ENCODE measurements at regions not wholly inside any gene's neighbourhood (a gene's known extent, or its start where the extent isn't known, plus 50 kb on each side); places are given as distances from the start of the nearest gene placed in this dataset.

GRCh38 chr1:199766218-199766792 is 261.2 kb upstream of the NR5A2 start:
- no peak for FAIRE-seq
- TF ChIP-seq TAF1 (IDR thresholded peaks at IDR 0.05; ENCODE audit: low read depth, low read length) = no peak
- TF ChIP-seq SPI1 (IDR thresholded peaks at IDR 0.05; ENCODE audit: low read depth, low read length) = no peak
- TF ChIP-seq POLR2A (IDR thresholded peaks at IDR 0.05; ENCODE audit: low read depth, low read length) = no peak
- TF ChIP-seq POU2F2 (IDR thresholded peaks at IDR 0.05; ENCODE audit: low read depth, low read length) = no peak
- TF ChIP-seq PAX5 (IDR thresholded peaks at IDR 0.05; ENCODE audit: insufficient read depth, low read length, severe bottlenecking) = no peak
- no peak for TF ChIP-seq POLR2AphosphoS5 (IDR thresholded peaks at IDR 0.05; ENCODE audit: low read depth, low read length)
- no peak for DNase-seq (ENCODE audit: insufficient read length, low spot score)

GRCh38 chr1:199767700-199768099 is 259.8 kb upstream of the NR5A2 start:
- TF ChIP-seq POLR2A (IDR thresholded peaks at IDR 0.05; ENCODE audit: low read depth, low read length) (no peak), POLR2AphosphoS5 (IDR thresholded peaks at IDR 0.05; ENCODE audit: low read depth, low read length) (no peak), SPI1 (IDR thresholded peaks at IDR 0.05; ENCODE audit: low read depth, low read length) (no peak), POU2F2 (IDR thresholded peaks at IDR 0.05; ENCODE audit: low read depth, low read length) (no peak), PAX5 (IDR thresholded peaks at IDR 0.05; ENCODE audit: insufficient read depth, low read length, severe bottlenecking) (no peak), TAF1 (IDR thresholded peaks at IDR 0.05; ENCODE audit: low read depth, low read length) (no peak)
- DNase-seq (ENCODE audit: insufficient read length, low spot score) = no peak
- no peak for FAIRE-seq

- FAIRE-seq = no peak
- no peak for DNase-seq (ENCODE audit: insufficient read length, low spot score)
- no peak for TF ChIP-seq PAX5 (IDR thresholded peaks at IDR 0.05; ENCODE audit: insufficient read depth, low read length, severe bottlenecking)
- TF ChIP-seq POLR2AphosphoS5 (IDR thresholded peaks at IDR 0.05; ENCODE audit: low read depth, low read length) = no peak
- no peak for TF ChIP-seq POU2F2 (IDR thresholded peaks at IDR 0.05; ENCODE audit: low read depth, low read length)
- no peak for TF ChIP-seq TAF1 (IDR thresholded peaks at IDR 0.05; ENCODE audit: low read depth, low read length)
- no peak for TF ChIP-seq SPI1 (IDR thresholded peaks at IDR 0.05; ENCODE audit: low read depth, low read length)
- no peak for TF ChIP-seq POLR2A (IDR thresholded peaks at IDR 0.05; ENCODE audit: low read depth, low read length)
These were observed 252.9 kb upstream of the NR5A2 start for GRCh38 chr1:199774433-199775089.

GRCh38 chr1:199776768-199777497 is 250.6 kb upstream of the NR5A2 start:
- DNase-seq (ENCODE audit: insufficient read length, low spot score) = no peak
- TF ChIP-seq PAX5 (IDR thresholded peaks at IDR 0.05; ENCODE audit: insufficient read depth, low read length, severe bottlenecking) (no peak), POLR2A (IDR thresholded peaks at IDR 0.05; ENCODE audit: low read depth, low read length) (no peak), POLR2AphosphoS5 (IDR thresholded peaks at IDR 0.05; ENCODE audit: low read depth, low read length) (no peak), POU2F2 (IDR thresholded peaks at IDR 0.05; ENCODE audit: low read depth, low read length) (no peak), SPI1 (IDR thresholded peaks at IDR 0.05; ENCODE audit: low read depth, low read length) (no peak), TAF1 (IDR thresholded peaks at IDR 0.05; ENCODE audit: low read depth, low read length) (no peak)
- FAIRE-seq = no peak

- DNase-seq (ENCODE audit: insufficient read length, low spot score) (no peak), FAIRE-seq (no peak)
- TF ChIP-seq SPI1 (IDR thresholded peaks at IDR 0.05; ENCODE audit: low read depth, low read length) (no peak), POLR2A (IDR thresholded peaks at IDR 0.05; ENCODE audit: low read depth, low read length) (no peak), POU2F2 (IDR thresholded peaks at IDR 0.05; ENCODE audit: low read depth, low read length) (no peak), TAF1 (IDR thresholded peaks at IDR 0.05; ENCODE audit: low read depth, low read length) (no peak), PAX5 (IDR thresholded peaks at IDR 0.05; ENCODE audit: insufficient read depth, low read length, severe bottlenecking) (no peak), POLR2AphosphoS5 (IDR thresholded peaks at IDR 0.05; ENCODE audit: low read depth, low read length) (no peak)
These were observed 249.1 kb upstream of the NR5A2 start for GRCh38 chr1:199778324-199778955.

- TF ChIP-seq POU2F2 (IDR thresholded peaks at IDR 0.05; ENCODE audit: low read depth, low read length) (no peak), POLR2AphosphoS5 (IDR thresholded peaks at IDR 0.05; ENCODE audit: low read depth, low read length) (no peak), POLR2A (IDR thresholded peaks at IDR 0.05; ENCODE audit: low read depth, low read length) (no peak)
- FAIRE-seq (no peak), DNase-seq (ENCODE audit: insufficient read length, low spot score) (no peak)
These were observed 247.4 kb upstream of the NR5A2 start for GRCh38 chr1:199780091-199780490.

- TF ChIP-seq TAF1 (IDR thresholded peaks at IDR 0.05; ENCODE audit: low read depth, low read length) (no peak), POLR2A (IDR thresholded peaks at IDR 0.05; ENCODE audit: low read depth, low read length) (no peak), POLR2AphosphoS5 (IDR thresholded peaks at IDR 0.05; ENCODE audit: low read depth, low read length) (no peak), POU2F2 (IDR thresholded peaks at IDR 0.05; ENCODE audit: low read depth, low read length) (no peak), PAX5 (IDR thresholded peaks at IDR 0.05; ENCODE audit: insufficient read depth, low read length, severe bottlenecking) (no peak), SPI1 (IDR thresholded peaks at IDR 0.05; ENCODE audit: low read depth, low read length) (no peak)
- FAIRE-seq = no peak
- DNase-seq (ENCODE audit: insufficient read length, low spot score) = no peak
These were observed 246.4 kb upstream of the NR5A2 start for GRCh38 chr1:199780948-199781670.

- FAIRE-seq (no peak), DNase-seq (ENCODE audit: insufficient read length, low spot score) (no peak)
These were observed 243.2 kb upstream of the NR5A2 start for GRCh38 chr1:199784138-199784895.

More at GRCh38 chr1:199784138-199784895, 243.2 kb upstream of the NR5A2 start:
- no peak for TF ChIP-seq POU2F2 (IDR thresholded peaks at IDR 0.05; ENCODE audit: low read depth, low read length)
- no peak for TF ChIP-seq PAX5 (IDR thresholded peaks at IDR 0.05; ENCODE audit: insufficient read depth, low read length, severe bottlenecking)
- no peak for TF ChIP-seq TAF1 (IDR thresholded peaks at IDR 0.05; ENCODE audit: low read depth, low read length)
